HFFc6 (cell line): ENCODE measurements at regions not wholly inside any gene's neighbourhood (a gene's known extent, or its start where the extent isn't known, plus 50 kb on each side); places are given as distances from the start of the nearest gene placed in this dataset.

Experiments
- DNase-seq: peaks from one replicate; pipeline ENCODE4 v3.0.0-alpha.2; 2018
- H3K27ac Mint-ChIP-seq: 2 replicates; pipeline ENCODE4 v1.8.0; 2020; ENCODE audit warnings: mild to moderate bottlenecking, mixed read lengths
- H3K27me3 Mint-ChIP-seq: 2 replicates; pipeline ENCODE4 v1.8.0; 2021; ENCODE audit warnings: mild to moderate bottlenecking, moderate library complexity, mixed read lengths; ENCODE audit not compliant: insufficient read depth
- H3K36me3 Mint-ChIP-seq: 2 replicates; pipeline ENCODE4 v1.8.0; 2021; ENCODE audit warnings: low read depth, mixed read lengths
- H3K4me1 Mint-ChIP-seq: 2 replicates; pipeline ENCODE4 v1.8.0; 2020; ENCODE audit warnings: low read depth, mixed read lengths
- H3K4me3 Mint-ChIP-seq: 2 replicates; pipeline ENCODE4 v1.8.0; 2020; ENCODE audit warnings: mild to moderate bottlenecking, moderate library complexity, mixed read lengths
- H3K9me3 Mint-ChIP-seq: 2 replicates; pipeline ENCODE4 v1.8.0; 2020; ENCODE audit warnings: mild to moderate bottlenecking, mixed read lengths
- CTCF ChIP-seq: fragments of 200-600 bp; sonication (generic); IDR thresholded peaks from 2 replicates; pipeline ENCODE4 v1.5.0; 2021; ENCODE audit warnings: antibody characterized with exemption, mild to moderate bottlenecking

- Mint-ChIP-seq H3K9me3 (peaks cover 44% of the 10 kb centered on the region), H3K27ac (no peak overlapping the region), H3K27me3 (no peaks in the 10 kb centered on the region; the same call in 1 of the 2 replicates), H3K4me3 (no peak overlapping the region), H3K36me3 (no peaks in the 10 kb centered on the region), H3K4me1 (no peaks in the 10 kb centered on the region)
- no peak for TF ChIP-seq CTCF
- DNase-seq, result no peak
Measured at GRCh38 chr17:70699408-70699807, 530.1 kb downstream of the KCNJ2 start.

- H3K9me3 Mint-ChIP-seq, result peaks cover 50% of the 10 kb centered on the region
- H3K27ac Mint-ChIP-seq, result no peak overlapping the region
- no peaks in the 10 kb centered on the region for H3K36me3 Mint-ChIP-seq
- H3K4me1 Mint-ChIP-seq, result no peaks in the 10 kb centered on the region
- DNase-seq, result no peak
- no peak for TF ChIP-seq CTCF
- no peaks in the 10 kb centered on the region; the same call in 1 of the 2 replicates for H3K27me3 Mint-ChIP-seq
- H3K4me3 Mint-ChIP-seq, result no peak overlapping the region
Measured at GRCh38 chr17:70702683-70703255, 533.4 kb downstream of the KCNJ2 start.

- Mint-ChIP-seq H3K27ac (no peak overlapping the region), H3K27me3 (no peaks in the 10 kb centered on the region), H3K9me3 (peaks cover 19% of the 10 kb centered on the region), H3K4me1 (no peaks in the 10 kb centered on the region), H3K4me3 (no peak overlapping the region), H3K36me3 (no peaks in the 10 kb centered on the region)
- no peak for DNase-seq
- TF ChIP-seq CTCF, result no peak
Measured at GRCh38 chr17:70709596-70709995, 540.3 kb downstream of the KCNJ2 start.

GRCh38 chr17:70713694-70714093, 544.4 kb downstream of the KCNJ2 start:
- Mint-ChIP-seq H3K27me3 (no peaks in the 10 kb centered on the region), H3K9me3 (peaks cover 5% of the 10 kb centered on the region), H3K27ac (no peak overlapping the region), H3K4me3 (no peak overlapping the region), H3K36me3 (no peaks in the 10 kb centered on the region), H3K4me1 (no peaks in the 10 kb centered on the region)
- DNase-seq, result no peak
- TF ChIP-seq CTCF, result no peak

GRCh38 chr17:70716551-70716950, 547.2 kb downstream of the KCNJ2 start:
- Mint-ChIP-seq H3K9me3 (peaks cover 16% of the 10 kb centered on the region), H3K4me3 (no peak overlapping the region), H3K27ac (no peak overlapping the region), H3K27me3 (no peaks in the 10 kb centered on the region), H3K36me3 (no peaks in the 10 kb centered on the region), H3K4me1 (no peaks in the 10 kb centered on the region)
- DNase-seq, result no peak
- no peak for TF ChIP-seq CTCF

- no peak for TF ChIP-seq CTCF
- H3K36me3 Mint-ChIP-seq, result no peaks in the 10 kb centered on the region
- no peaks in the 10 kb centered on the region for H3K27me3 Mint-ChIP-seq
- H3K9me3 Mint-ChIP-seq, result peaks cover 16% of the 10 kb centered on the region
- no peak for DNase-seq
- H3K27ac Mint-ChIP-seq, result no peak overlapping the region
- H3K4me1 Mint-ChIP-seq, result no peaks in the 10 kb centered on the region
- no peak overlapping the region for H3K4me3 Mint-ChIP-seq
Measured at GRCh38 chr17:70717042-70717441, 547.7 kb downstream of the KCNJ2 start.
